ENCODE measurements at regions not wholly inside any gene's neighbourhood (a gene's known extent, or its start where the extent isn't known, plus 50 kb on each side); places are given as distances from the start of the nearest gene placed in this dataset.

DNA sequence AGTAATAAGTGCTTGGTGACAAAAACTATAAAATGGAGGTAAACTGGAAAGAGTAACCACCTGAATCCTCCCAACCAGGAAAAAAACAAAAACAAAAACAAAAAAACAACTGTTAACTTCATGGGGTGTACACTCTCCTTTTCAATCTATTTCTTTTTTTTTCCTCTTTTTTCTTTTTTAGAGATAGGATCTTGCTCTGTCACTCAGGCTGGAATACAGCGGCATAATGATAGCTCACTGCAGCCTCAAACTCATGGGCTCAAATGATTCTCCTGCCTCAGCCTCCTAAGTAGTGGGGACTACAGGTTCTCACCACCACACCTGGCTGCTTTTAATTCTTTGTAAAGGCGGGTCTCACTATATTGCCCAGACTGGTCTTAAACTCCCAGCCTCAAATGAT is 76.8 kb downstream of the PHLDA1 start:
- in situ Hi-C loops (cut with MboI; ENCODE audit: low sequenced_read_pairs), result loop anchor here (5.0 kb wide), 1 partner anchor 68 kb away; no protein-coding TSS in a partner anchor
- dilution Hi-C loops (cut with HindIII; ENCODE audit: low sequenced_read_pairs, unreplicated experiment), result no loop called here
- POLR2A ChIA-PET (ENCODE audit: unreplicated experiment), result no interaction called here

More for the DNA sequence above, 76.8 kb downstream of the PHLDA1 start:
- peak overlapping the region; percentile 17; the same call in 1 of the 2 replicates for H3K27ac ChIP-seq (ENCODE audit: insufficient read depth, low read length)
- CTCF ChIA-PET, result no interaction called here
- H3K27me3 ChIP-seq (ENCODE audit: control insufficient read depth, insufficient read depth, low read length), result no peaks in the 10 kb centered on the region
- no peaks in the 10 kb centered on the region for H4K20me1 ChIP-seq (ENCODE audit: insufficient read depth, low read length)
- peak overlapping the region; percentile 28; the same call in 1 of the 2 replicates for H3K56ac ChIP-seq (ENCODE audit: extremely low read depth, insufficient read depth, low read length)
- H3K36me3 ChIP-seq (ENCODE audit: control insufficient read depth, insufficient read depth, low read length), result no peaks in the 10 kb centered on the region
- peak overlapping the region; percentile 34; the same call in 1 of the 2 replicates for H3K23ac ChIP-seq (ENCODE audit: low read depth, low read length)
- H4K5ac ChIP-seq (ENCODE audit: low read depth, low read length), result no peak overlapping the region
- no peak overlapping the region for H2AK9ac ChIP-seq (replicated peaks; ENCODE audit: low read depth, low read length, poor library complexity)
- H3K4me2 ChIP-seq (ENCODE audit: low read depth, low read length), result no peak overlapping the region
- peak overlapping the region; percentile 56 for H2AK5ac ChIP-seq (ENCODE audit: low read depth, low read length)
- H4K8ac ChIP-seq (ENCODE audit: low read depth in 2 of 2, low read length in 2 of 2), result peak overlapping the region; percentile 9 to 56; a peak in 1 of 4 replicates
- H4K91ac ChIP-seq (ENCODE audit: insufficient read depth, low read depth, low read length), result peak overlapping the region; percentile 30
- H3K4ac ChIP-seq (ENCODE audit: low read depth, low read length), result peak overlapping the region; percentile 93
- H3K9me3 ChIP-seq (ENCODE audit: control insufficient read depth, insufficient read depth, low read length), result no peaks in the 10 kb centered on the region
- WGBS, 2 experiments (ENCODE audit: extremely low coverage in 2 of 2, insufficient read length in 1 of 2), result no CpG with 5 or more reads among the region's 2 CpGs
- no TSS peak for BruUV-seq (replicated peaks)
- peak overlapping the region; percentile 64; the same call in 1 of the 2 replicates for H3K14ac ChIP-seq (replicated peaks; ENCODE audit: low read depth, low read length)
- no peak overlapping the region for H3K18ac ChIP-seq (ENCODE audit: low read depth, low read length)
- H3K4me1 ChIP-seq (ENCODE audit: control insufficient read depth, insufficient read depth, low read length), result peaks cover 22% of the 10 kb centered on the region
- no peak overlapping the region for H2AFZ ChIP-seq (replicated peaks; ENCODE audit: low read length, poor library complexity)
- peak overlapping the region; percentile 79 for H2BK5ac ChIP-seq (ENCODE audit: low read depth, low read length, poor library complexity, severe bottlenecking)
- H3K9ac ChIP-seq (ENCODE audit: low read depth, low read length), result no peak overlapping the region
- intact Hi-C loops (cut with micrococcal nuclease), result loop anchor here (1.0 to 5.0 kb wide), 2 partner anchors 23 to 137 kb away; no protein-coding TSS in a partner anchor
- H2BK20ac ChIP-seq (ENCODE audit: low read depth, low read length), result peak overlapping the region; percentile 94
- H3K4me3 ChIP-seq (ENCODE audit: insufficient read depth, low read depth, low read length), result no peak overlapping the region
- TF ChIP-seq, protein P1, sequence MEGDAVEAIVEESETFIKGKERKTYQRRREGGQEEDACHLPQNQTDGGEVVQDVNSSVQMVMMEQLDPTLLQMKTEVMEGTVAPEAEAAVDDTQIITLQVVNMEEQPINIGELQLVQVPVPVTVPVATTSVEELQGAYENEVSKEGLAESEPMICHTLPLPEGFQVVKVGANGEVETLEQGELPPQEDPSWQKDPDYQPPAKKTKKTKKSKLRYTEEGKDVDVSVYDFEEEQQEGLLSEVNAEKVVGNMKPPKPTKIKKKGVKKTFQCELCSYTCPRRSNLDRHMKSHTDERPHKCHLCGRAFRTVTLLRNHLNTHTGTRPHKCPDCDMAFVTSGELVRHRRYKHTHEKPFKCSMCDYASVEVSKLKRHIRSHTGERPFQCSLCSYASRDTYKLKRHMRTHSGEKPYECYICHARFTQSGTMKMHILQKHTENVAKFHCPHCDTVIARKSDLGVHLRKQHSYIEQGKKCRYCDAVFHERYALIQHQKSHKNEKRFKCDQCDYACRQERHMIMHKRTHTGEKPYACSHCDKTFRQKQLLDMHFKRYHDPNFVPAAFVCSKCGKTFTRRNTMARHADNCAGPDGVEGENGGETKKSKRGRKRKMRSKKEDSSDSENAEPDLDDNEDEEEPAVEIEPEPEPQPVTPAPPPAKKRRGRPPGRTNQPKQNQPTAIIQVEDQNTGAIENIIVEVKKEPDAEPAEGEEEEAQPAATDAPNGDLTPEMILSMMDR (conservative IDR thresholded peaks at IDR 0.05; ENCODE audit: low read depth, low read length), result no peak
- TF ChIP-seq CHD1 (IDR thresholded peaks at IDR 0.05; ENCODE audit: low read depth, low read length) (no peak), POLR2A (IDR thresholded peaks at IDR 0.05; ENCODE audit: low read depth, low read length) (no peak)
- TF ChIP-seq, protein P2, sequence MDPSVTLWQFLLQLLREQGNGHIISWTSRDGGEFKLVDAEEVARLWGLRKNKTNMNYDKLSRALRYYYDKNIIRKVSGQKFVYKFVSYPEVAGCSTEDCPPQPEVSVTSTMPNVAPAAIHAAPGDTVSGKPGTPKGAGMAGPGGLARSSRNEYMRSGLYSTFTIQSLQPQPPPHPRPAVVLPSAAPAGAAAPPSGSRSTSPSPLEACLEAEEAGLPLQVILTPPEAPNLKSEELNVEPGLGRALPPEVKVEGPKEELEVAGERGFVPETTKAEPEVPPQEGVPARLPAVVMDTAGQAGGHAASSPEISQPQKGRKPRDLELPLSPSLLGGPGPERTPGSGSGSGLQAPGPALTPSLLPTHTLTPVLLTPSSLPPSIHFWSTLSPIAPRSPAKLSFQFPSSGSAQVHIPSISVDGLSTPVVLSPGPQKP (IDR thresholded peaks at IDR 0.05; ENCODE audit: borderline replicate concordance, low read depth, low read length), result no peak
- peak overlapping the region; percentile 98 for H2BK120ac ChIP-seq (ENCODE audit: low read depth, low read length)
- H3K79me1 ChIP-seq (ENCODE audit: low read depth in 1 of 2, low read length in 2 of 2), result 0 out of 4 replicates have a peak, but pooled peaks cover 0 to 8% of the 10 kb centered on the region in 2 experiments
- H2BK15ac ChIP-seq (ENCODE audit: low read depth, low read length), result peak overlapping the region; percentile 66
- ATAC-seq (ENCODE audit: low read depth) (no peak), DNase-seq (no peak)
- H3K9me1 ChIP-seq (ENCODE audit: insufficient read depth, low read length), result peaks cover 10% of the 10 kb centered on the region; the same call in 1 of the 2 replicates
